COR-L47 (cell line): ENCODE measurements at regions not wholly inside any gene's neighbourhood (a gene's known extent, or its start where the extent isn't known, plus 50 kb on each side); places are given as distances from the start of the nearest gene placed in this dataset.

Source experiments
- DNase-seq: peaks from one replicate; lab custom pipeline; 2025; lab: John Stamatoyannopoulos, UW

DNA sequence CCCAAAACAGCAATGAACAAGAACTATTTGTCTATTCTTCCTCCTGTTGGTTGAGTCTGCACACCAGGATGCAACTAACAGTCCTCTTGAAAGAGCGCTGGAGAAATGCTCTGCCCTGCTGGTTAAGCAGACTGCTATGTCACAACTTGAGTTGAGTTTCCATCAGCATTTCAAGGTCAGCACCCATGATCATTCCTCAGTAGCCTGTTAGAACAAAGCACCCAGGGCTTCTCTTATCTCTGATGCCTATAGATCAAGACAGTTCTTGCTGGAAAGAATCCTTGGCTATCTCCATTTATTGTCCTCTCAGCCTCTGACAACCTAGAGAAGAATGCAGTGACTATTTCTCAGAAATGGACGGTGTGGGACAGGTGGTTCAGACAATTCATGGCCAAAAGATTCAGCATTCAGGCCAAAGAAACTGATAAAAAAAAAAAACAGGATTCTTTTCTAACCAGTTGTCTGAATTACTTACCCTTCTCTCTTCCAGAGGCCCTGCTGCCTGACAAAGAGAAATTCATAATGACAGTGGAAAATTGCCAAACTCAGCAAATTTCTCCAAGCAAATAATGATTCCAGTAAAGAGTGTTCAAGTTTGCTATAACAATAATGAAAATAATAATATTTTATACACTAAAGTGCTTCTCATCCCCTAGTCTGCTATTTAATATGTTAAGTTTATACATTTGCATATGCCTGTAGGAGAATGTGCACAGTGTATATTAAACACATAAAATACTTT, 306.7 kb downstream of the EMP1 start:
- no peak for DNase-seq

GRCh38 chr12:13499008-13499407, 302.5 kb downstream of the EMP1 start:
- no peak for DNase-seq

GRCh38 chr12:13496111-13496510, 299.6 kb downstream of the EMP1 start:
- DNase-seq = no peak

GRCh38 chr12:13489246-13489645, 292.7 kb downstream of the EMP1 start:
- no peak for DNase-seq

DNA sequence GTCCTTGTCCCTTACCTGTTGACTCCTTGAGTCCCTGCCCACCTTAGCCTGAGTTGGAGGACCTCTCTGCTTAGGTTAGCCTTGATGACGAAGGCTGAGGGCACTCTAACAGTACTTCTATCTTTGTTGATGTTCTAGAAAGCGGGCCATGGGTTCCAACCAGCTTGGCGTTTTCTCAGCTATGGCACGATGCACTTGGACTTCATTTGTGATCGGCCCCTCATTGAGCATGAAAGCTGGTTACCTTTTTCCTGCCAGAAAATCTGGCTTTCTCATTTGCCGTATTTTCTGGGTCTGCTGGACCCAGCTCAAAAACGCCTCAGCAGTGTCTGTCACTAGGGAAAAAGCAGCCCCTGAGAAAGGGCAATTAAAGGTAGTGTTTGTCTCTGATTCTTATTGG, 290.8 kb downstream of the EMP1 start:
- DNase-seq = no peak

GRCh38 chr12:13486794-13487193, 290.3 kb downstream of the EMP1 start:
- DNase-seq = no peak

DNA sequence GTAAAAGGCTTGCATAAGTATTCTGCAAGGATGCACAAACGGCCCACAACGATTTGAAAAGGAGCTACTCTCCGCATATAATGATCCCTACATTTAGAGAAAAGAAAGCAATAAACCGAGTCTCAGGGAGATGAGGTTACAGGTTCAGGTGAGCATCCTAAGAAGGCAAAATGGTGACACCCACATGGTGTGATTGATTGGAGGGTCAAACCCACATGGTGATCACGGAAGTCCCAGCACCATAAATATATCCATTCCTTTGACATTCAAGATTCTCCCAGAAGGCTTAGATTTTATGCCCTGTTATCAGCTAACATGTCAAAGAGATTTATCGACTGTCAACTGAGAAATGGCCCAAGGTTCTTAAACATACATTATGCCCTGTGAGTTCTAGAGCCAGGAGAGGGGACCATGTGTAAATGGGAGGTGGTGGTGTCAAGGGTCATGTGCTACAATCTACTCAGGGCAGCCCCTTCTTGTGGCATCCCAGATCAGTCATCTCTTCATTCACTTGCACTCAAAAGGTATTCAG, 282.2 kb downstream of the EMP1 start:
- no peak for DNase-seq

GRCh38 chr12:13474381-13474780, 277.9 kb downstream of the EMP1 start:
- no peak for DNase-seq

DNA sequence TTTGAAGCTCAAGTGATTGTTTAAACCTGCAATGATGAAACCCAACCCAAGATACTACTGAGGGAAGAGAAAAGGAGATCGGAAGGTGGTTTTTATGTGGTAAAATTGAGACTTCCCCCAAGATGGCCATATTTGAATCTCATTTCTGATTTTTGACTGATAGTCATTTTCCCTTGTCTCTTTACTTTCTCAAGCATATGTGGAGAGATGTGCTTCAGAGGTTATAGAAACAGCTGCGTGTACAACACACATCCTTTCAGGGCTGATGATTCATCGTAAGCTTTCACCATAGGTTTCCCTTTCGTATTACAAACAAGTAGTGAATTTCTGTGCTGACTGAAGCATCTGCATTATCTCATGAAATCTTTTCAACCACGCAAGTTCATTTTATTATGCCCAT, 276.2 kb downstream of the EMP1 start:
- DNase-seq = no peak

GRCh38 chr12:13471471-13471870, 274.9 kb downstream of the EMP1 start:
- no peak for DNase-seq

- DNase-seq = no peak
Observed at GRCh38 chr12:13465635-13466034, 269.1 kb downstream of the EMP1 start.

- no peak for DNase-seq
Observed at GRCh38 chr12:13463189-13463588, 266.7 kb downstream of the EMP1 start.

GRCh38 chr12:13462450-13462849, 265.9 kb downstream of the EMP1 start:
- DNase-seq = no peak

DNA sequence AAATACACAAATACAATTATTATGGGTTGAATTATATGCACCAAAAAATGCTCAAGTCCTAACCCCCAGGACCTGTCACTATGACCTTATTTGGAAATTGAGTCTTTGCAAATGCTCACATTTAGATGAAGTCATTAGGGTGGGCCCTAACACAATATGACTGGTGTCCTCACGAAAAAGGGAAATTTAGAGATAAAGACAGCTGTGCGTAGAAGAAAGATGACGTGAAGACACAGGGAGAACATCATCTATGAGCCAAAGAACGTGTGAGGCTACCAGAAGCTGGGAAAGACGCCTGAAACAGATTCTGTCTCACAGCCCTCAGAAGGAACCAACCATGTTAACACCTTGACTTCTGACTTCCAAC, 259.2 kb downstream of the EMP1 start:
- no peak for DNase-seq

- no peak for DNase-seq
Observed at GRCh38 chr12:13454991-13455777, 258.7 kb downstream of the EMP1 start.

- no peak for DNase-seq
Observed at GRCh38 chr12:13452955-13453570, 256.5 kb downstream of the EMP1 start.

DNA sequence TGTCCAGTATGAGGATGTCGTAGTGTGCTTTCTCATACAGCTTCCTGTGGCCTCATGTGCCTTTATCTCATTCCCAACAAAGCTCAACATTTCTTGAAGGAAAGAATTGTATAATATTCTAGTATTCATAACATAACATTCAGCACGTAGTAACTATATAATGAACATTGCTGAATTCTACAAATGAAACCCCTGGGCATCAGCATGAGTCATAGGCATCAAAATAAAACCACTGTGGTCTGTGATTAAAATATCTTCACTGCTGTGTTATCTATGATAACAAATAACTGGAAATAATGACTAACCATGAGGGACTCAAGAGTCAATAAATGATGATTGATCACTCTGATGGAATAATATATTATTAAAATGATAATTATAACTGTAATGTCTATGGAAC, 255.2 kb downstream of the EMP1 start:
- DNase-seq = no peak

DNA sequence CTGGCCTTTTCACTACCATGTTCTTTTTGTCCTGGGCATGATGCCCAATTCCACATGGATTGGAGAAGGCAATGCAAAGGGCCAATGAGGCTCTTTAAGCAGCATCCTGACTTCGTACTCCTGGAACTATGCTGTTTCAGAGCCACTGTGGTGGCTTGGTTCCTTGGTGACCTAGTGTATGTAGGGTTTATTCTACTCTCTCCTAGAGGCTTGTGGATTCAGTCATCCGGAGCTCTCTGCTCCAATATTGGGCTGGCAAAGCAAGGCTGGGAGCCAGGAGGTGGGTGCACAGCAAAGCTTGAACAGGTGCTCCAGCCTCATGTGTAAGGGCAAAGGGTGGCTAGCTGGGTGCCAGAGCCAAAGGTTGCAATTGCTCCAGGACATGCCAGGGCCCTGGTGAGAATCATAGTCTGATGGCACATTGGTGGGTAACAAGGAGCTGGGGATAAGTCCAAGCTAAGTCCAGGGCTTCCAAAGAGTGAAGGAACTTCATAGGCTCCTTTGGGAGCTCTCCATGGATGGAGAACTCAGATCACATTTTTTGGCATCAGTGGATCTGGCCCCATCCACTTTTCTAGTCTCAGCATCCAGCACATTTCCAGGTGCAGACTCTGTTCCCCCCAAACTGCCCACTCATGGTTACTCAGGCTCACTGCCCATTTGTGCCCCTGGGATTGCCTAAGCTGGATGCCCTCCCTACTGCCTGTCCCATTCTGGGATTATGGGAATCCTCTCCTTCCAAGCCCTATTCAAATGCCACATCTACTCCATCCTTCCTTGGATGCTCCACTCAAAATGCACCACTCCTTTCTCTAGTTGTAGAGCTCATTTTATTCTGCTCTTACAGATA, 253.9 kb downstream of the EMP1 start:
- DNase-seq = no peak

GRCh38 chr12:13444076-13444475, 247.6 kb downstream of the EMP1 start:
- DNase-seq = no peak

GRCh38 chr12:13443498-13443897, 247.0 kb downstream of the EMP1 start:
- DNase-seq = no peak

GRCh38 chr12:13443028-13443427, 246.5 kb downstream of the EMP1 start:
- no peak for DNase-seq

DNA sequence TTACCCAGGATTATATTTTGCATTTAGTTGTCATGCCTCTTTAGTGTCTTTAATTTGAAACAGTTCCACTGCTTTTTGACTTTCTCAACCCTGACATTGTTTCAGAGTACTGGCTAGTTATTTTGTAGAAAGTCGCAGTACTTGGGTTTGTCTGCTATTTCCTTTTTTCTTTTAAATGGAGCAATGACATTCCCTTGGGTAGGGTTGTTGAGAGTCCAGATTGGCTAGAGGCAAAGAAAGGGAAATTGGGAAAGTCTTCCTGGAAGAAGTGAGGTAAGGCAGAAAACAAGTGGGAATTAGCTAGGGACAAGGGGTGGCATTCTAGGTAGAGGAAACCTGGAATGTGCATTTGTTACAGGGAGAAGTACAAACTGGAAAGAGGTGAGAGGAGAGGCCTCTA, 245.9 kb downstream of the EMP1 start:
- DNase-seq = no peak
